Neural cell (in vitro differentiated cells): ENCODE measurements at regions not wholly inside any gene's neighbourhood (a gene's known extent, or its start where the extent isn't known, plus 50 kb on each side); places are given as distances from the start of the nearest gene placed in this dataset.

Experiments
- H2AFZ ChIP-seq: fragments of 200-600, 300-800 bp; sonication (generic), shearing (Covaris generic); 2 replicates; pipeline ENCODE4 v1.6.0; 2014; ENCODE audit warnings: low read depth, mild to moderate bottlenecking, antibody characterized with exemption, low read length, moderate library complexity
- H3F3A ChIP-seq: fragments of 200-600 bp; shearing (Covaris generic); 2 replicates; pipeline ENCODE4 v1.6.1; 2016; ENCODE audit warnings: mild to moderate bottlenecking, moderate library complexity, mixed read lengths, antibody characterized with exemption, low read length; ENCODE audit not compliant: insufficient read depth, poor library complexity, severe bottlenecking
- H3K27ac ChIP-seq: fragments of 200-600, 300-800 bp; sonication (generic), shearing (Covaris generic); 2 replicates; pipeline ENCODE4 v1.5.1; 2014; ENCODE audit warnings: mild to moderate bottlenecking, low read length, moderate library complexity
- H3K27me3 ChIP-seq: fragments of 300-800, 200-600 bp; sonication (generic), shearing (Covaris generic); 2 replicates; pipeline ENCODE4 v1.6.0; 2014; ENCODE audit warnings: mild to moderate bottlenecking, low read depth, low read length, moderate library complexity; ENCODE audit not compliant: insufficient read depth
- H3K36me3 ChIP-seq: fragments of 300-800, 200-600 bp; sonication (generic), shearing (Covaris generic); 2 replicates; pipeline ENCODE4 v1.5.1; 2014; ENCODE audit warnings: mild to moderate bottlenecking, antibody characterized with exemption, low read length, moderate library complexity; ENCODE audit not compliant: insufficient read depth
- H3K4me2 ChIP-seq: fragments of 300-800, 200-600 bp; sonication (generic), shearing (Covaris generic); 2 replicates; pipeline ENCODE4 v1.6.0; 2014; ENCODE audit warnings: mild to moderate bottlenecking, low read length
- H3K4me3 ChIP-seq: fragments of 300-800, 200-600 bp; sonication (generic), shearing (Covaris generic); 2 replicates; pipeline ENCODE4 v1.5.1; 2014; ENCODE audit warnings: mild to moderate bottlenecking, low read length, moderate library complexity
- H3K79me2 ChIP-seq: fragments of 200-600 bp; shearing (Covaris generic); replicated peaks from 2 replicates; pipeline ENCODE4 v1.6.0; 2014; ENCODE audit warnings: mild to moderate bottlenecking, low read length, moderate library complexity; ENCODE audit not compliant: insufficient read depth
- H3K9ac ChIP-seq: fragments of 300-800, 200-600 bp; sonication (generic), shearing (Covaris generic); 2 replicates; pipeline ENCODE4 v1.6.1; 2016; ENCODE audit warnings: mild to moderate bottlenecking, low read length, mixed read lengths
- H3K9me2 ChIP-seq: fragments of 200-600 bp; shearing (Covaris generic); 2 replicates; pipeline ENCODE4 v1.6.1; 2016; ENCODE audit warnings: mild to moderate bottlenecking, low read length, mixed read lengths; ENCODE audit not compliant: insufficient read depth
- H3K9me3 ChIP-seq: fragments of 200-600, 300-800 bp; sonication (generic), shearing (Covaris generic); 2 replicates; pipeline ENCODE4 v1.6.1; 2016; ENCODE audit warnings: mild to moderate bottlenecking, mixed run types, low read length, moderate library complexity, mixed read lengths
- H4K20me1 ChIP-seq: fragments of 200-600 bp; shearing (Covaris generic); 2 replicates; pipeline ENCODE4 v1.6.1; 2016; ENCODE audit warnings: mild to moderate bottlenecking, mixed run types; ENCODE audit not compliant: insufficient read depth
- EP300 ChIP-seq: fragments of 450-650 bp; conservative IDR thresholded peaks from 2 replicates; pipeline ENCODE4 v1.6.1; 2014; ENCODE audit warnings: antibody characterized with exemption, mild to moderate bottlenecking, moderate library complexity; ENCODE audit not compliant: poor library complexity, severe bottlenecking
- EZH2 ChIP-seq: fragments of 200-600, 300-800 bp; shearing (Covaris generic), sonication (generic); IDR thresholded peaks from 2 replicates; pipeline ENCODE4 v1.6.1; 2014; ENCODE audit warnings: antibody characterized with exemption, low read length, borderline replicate concordance, mild to moderate bottlenecking; ENCODE audit not compliant: insufficient read depth, poor library complexity, severe bottlenecking
- MXI1 ChIP-seq: fragments of 450-650 bp; conservative IDR thresholded peaks from 2 replicates; pipeline ENCODE4 v1.6.1; 2014; ENCODE audit warnings: antibody characterized with exemption, mild to moderate bottlenecking; ENCODE audit not compliant: poor library complexity, severe bottlenecking
- POLR2AphosphoS5 ChIP-seq: IDR thresholded peaks from 2 replicates; pipeline ENCODE4 v1.6.1; 2012
- RAD21 ChIP-seq: fragments of 450-650 bp; conservative IDR thresholded peaks from 2 replicates; pipeline ENCODE4 v1.6.1; 2014; ENCODE audit warnings: antibody characterized with exemption, mild to moderate bottlenecking, moderate library complexity
- SMC3 ChIP-seq: fragments of 450-650 bp; conservative IDR thresholded peaks from 2 replicates; pipeline ENCODE4 v1.6.1; 2014; ENCODE audit warnings: antibody characterized with exemption, mild to moderate bottlenecking, moderate library complexity; ENCODE audit not compliant: poor library complexity
- TAF1 ChIP-seq: IDR thresholded peaks from 2 replicates; pipeline ENCODE4 v1.6.1; 2012; ENCODE audit warnings: low read depth
- TF ChIP-seq, protein P1 (sequence below): IDR thresholded peaks from 2 replicates; pipeline ENCODE4 v1.6.1; 2012; ENCODE audit warnings: borderline replicate concordance
- TF ChIP-seq, protein P2 (sequence below): fragments of 450-650 bp; IDR thresholded peaks from 2 replicates; pipeline ENCODE4 v1.5.1; 2014; ENCODE audit warnings: antibody characterized with exemption, mild to moderate bottlenecking, moderate library complexity; ENCODE audit not compliant: poor library complexity, severe bottlenecking

DNA sequence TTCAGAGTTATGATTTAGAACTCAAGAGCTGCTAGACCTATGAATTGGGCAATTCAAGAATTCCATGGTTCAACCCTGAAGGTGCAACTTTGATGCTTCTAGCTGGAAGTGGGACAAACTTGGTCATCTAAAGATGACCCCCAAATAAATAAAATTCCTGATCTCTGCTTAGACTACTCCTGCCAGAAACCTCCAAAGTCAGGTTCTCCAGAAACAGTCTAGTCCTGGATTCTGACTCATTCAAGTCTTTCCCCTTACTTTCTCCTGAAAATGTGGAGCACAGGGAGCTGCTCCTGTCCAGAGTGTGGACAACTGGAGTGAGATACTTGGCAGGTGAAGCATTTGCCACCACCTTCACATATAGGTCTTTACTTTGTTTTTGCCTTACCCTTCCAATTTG is 557.7 kb upstream of the TNP1 start:
- H3K9ac ChIP-seq = no peak overlapping the region
- no peaks in the 10 kb centered on the region for H3K27me3 ChIP-seq
- H3K36me3 ChIP-seq = no peaks in the 10 kb centered on the region
- no peak overlapping the region for H3K4me2 ChIP-seq
- no peaks in the 10 kb centered on the region for H3K9me3 ChIP-seq
- no peaks in the 10 kb centered on the region for H3F3A ChIP-seq
- H3K27ac ChIP-seq = no peak overlapping the region
- H2AFZ ChIP-seq = no peak overlapping the region
- H4K20me1 ChIP-seq = no peaks in the 10 kb centered on the region
- no peak overlapping the region for H3K4me3 ChIP-seq
- H3K79me2 ChIP-seq = no peaks in the 10 kb centered on the region
- TF ChIP-seq, protein P1, sequence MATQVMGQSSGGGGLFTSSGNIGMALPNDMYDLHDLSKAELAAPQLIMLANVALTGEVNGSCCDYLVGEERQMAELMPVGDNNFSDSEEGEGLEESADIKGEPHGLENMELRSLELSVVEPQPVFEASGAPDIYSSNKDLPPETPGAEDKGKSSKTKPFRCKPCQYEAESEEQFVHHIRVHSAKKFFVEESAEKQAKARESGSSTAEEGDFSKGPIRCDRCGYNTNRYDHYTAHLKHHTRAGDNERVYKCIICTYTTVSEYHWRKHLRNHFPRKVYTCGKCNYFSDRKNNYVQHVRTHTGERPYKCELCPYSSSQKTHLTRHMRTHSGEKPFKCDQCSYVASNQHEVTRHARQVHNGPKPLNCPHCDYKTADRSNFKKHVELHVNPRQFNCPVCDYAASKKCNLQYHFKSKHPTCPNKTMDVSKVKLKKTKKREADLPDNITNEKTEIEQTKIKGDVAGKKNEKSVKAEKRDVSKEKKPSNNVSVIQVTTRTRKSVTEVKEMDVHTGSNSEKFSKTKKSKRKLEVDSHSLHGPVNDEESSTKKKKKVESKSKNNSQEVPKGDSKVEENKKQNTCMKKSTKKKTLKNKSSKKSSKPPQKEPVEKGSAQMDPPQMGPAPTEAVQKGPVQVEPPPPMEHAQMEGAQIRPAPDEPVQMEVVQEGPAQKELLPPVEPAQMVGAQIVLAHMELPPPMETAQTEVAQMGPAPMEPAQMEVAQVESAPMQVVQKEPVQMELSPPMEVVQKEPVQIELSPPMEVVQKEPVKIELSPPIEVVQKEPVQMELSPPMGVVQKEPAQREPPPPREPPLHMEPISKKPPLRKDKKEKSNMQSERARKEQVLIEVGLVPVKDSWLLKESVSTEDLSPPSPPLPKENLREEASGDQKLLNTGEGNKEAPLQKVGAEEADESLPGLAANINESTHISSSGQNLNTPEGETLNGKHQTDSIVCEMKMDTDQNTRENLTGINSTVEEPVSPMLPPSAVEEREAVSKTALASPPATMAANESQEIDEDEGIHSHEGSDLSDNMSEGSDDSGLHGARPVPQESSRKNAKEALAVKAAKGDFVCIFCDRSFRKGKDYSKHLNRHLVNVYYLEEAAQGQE = no peak
- TF ChIP-seq EZH2 (no peak), SMC3 (no peak), POLR2AphosphoS5 (no peak), EP300 (no peak), MXI1 (no peak), TAF1 (no peak), RAD21 (no peak)
- TF ChIP-seq, protein P2, sequence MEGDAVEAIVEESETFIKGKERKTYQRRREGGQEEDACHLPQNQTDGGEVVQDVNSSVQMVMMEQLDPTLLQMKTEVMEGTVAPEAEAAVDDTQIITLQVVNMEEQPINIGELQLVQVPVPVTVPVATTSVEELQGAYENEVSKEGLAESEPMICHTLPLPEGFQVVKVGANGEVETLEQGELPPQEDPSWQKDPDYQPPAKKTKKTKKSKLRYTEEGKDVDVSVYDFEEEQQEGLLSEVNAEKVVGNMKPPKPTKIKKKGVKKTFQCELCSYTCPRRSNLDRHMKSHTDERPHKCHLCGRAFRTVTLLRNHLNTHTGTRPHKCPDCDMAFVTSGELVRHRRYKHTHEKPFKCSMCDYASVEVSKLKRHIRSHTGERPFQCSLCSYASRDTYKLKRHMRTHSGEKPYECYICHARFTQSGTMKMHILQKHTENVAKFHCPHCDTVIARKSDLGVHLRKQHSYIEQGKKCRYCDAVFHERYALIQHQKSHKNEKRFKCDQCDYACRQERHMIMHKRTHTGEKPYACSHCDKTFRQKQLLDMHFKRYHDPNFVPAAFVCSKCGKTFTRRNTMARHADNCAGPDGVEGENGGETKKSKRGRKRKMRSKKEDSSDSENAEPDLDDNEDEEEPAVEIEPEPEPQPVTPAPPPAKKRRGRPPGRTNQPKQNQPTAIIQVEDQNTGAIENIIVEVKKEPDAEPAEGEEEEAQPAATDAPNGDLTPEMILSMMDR = no peak
- H3K9me2 ChIP-seq = no peaks in the 10 kb centered on the region

DNA sequence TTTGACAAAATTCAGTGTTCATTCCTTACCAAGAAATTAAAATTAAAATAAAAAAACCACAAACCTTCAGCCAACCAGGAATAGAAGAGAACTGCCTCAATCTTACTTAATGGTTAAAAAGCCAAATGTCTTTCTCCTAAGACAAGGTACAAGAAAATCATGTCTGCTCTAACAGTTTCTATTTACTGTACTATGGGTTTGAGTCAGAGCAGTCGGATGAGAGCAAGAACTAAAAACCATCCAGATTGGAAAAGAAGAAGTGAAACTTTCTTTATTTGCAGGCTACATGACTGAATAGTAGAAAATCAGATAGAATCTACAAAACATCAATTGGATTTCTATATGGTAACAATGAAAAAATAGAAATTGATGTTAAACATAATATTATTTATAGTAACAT is 555.5 kb upstream of the TNP1 start:
- H3K27ac ChIP-seq = no peak overlapping the region
- no peak overlapping the region for H3K4me3 ChIP-seq
- H3K9ac ChIP-seq = no peak overlapping the region
- H4K20me1 ChIP-seq = no peaks in the 10 kb centered on the region
- no peaks in the 10 kb centered on the region for H3K36me3 ChIP-seq
- H3K4me2 ChIP-seq = no peak overlapping the region
- no peaks in the 10 kb centered on the region for H3K9me3 ChIP-seq
- no peaks in the 10 kb centered on the region for H3F3A ChIP-seq
- H3K9me2 ChIP-seq = no peaks in the 10 kb centered on the region
- H2AFZ ChIP-seq = no peak overlapping the region
- TF ChIP-seq TAF1 (no peak), MXI1 (no peak), EP300 (no peak), POLR2AphosphoS5 (no peak), RAD21 (no peak), SMC3 (no peak), EZH2 (no peak)
- TF ChIP-seq, protein P2 = no peak
- TF ChIP-seq, protein P1 = no peak
- no peaks in the 10 kb centered on the region for H3K27me3 ChIP-seq
- no peaks in the 10 kb centered on the region for H3K79me2 ChIP-seq
